ENCODE measurements at regions not wholly inside any gene's neighbourhood (a gene's known extent, or its start where the extent isn't known, plus 50 kb on each side); places are given as distances from the start of the nearest gene placed in this dataset.
"Not testable (repeated sequence)": the region's sequence is repeated elsewhere in the genome, so short reads cannot be mapped to it uniquely, and the experiment has no call there.

- FAIRE-seq: no peak
Measured at GRCh38 chr3:81823882-81824395, 62.5 kb upstream of the GBE1 start.

- FAIRE-seq: no peak
Measured at GRCh38 chr3:81823086-81823485, 61.6 kb upstream of the GBE1 start.

- no peak for FAIRE-seq
Measured at GRCh38 chr3:81816473-81817250, 55.2 kb upstream of the GBE1 start.

- not testable (repeated sequence) for FAIRE-seq
Measured at GRCh38 chr3:81812098-81812497, 50.7 kb upstream of the GBE1 start.
